Right lung (tissue), 2 donors: ENCODE measurements at regions not wholly inside any gene's neighbourhood (a gene's known extent, or its start where the extent isn't known, plus 50 kb on each side); places are given as distances from the start of the nearest gene placed in this dataset.
"Not testable (repeated sequence)": the region's sequence is repeated elsewhere in the genome, so short reads cannot be mapped to it uniquely, and the experiment has no call there.

Experiments used
- DNase-seq, 2 donors: peaks; one replicate each; pipeline ENCODE4 v3.0.0-alpha.2; 2013

- DNase-seq: no peak
Measured at GRCh38 chr13:48806522-48806921, 152.8 kb downstream of the CYSLTR2 start.

- no peak for DNase-seq
Measured at GRCh38 chr13:48808683-48809082, 155.0 kb downstream of the CYSLTR2 start.

GRCh38 chr13:48810013-48810412 is 156.3 kb downstream of the CYSLTR2 start:
- peak; percentile 18 to 39 for DNase-seq

- DNase-seq: no peak
Measured at GRCh38 chr13:48813518-48813917, 159.8 kb downstream of the CYSLTR2 start.

GRCh38 chr13:48816700-48817099 is 159.0 kb upstream of the FNDC3A start:
- DNase-seq: no peak

GRCh38 chr13:48817166-48817802 is 158.4 kb upstream of the FNDC3A start:
- no peak for DNase-seq

GRCh38 chr13:48818495-48819356 is 157.0 kb upstream of the FNDC3A start:
- DNase-seq: no peak

GRCh38 chr13:48819376-48819775 is 156.3 kb upstream of the FNDC3A start:
- no peak for DNase-seq

GRCh38 chr13:48819899-48820298 is 155.8 kb upstream of the FNDC3A start:
- no peak for DNase-seq

- DNase-seq: not testable (repeated sequence)
Measured at GRCh38 chr13:48823526-48823925, 152.2 kb upstream of the FNDC3A start.

GRCh38 chr13:48826039-48826438 is 149.7 kb upstream of the FNDC3A start:
- no peak for DNase-seq

- DNase-seq: not testable (repeated sequence)
Measured at GRCh38 chr13:48826922-48827454, 148.7 kb upstream of the FNDC3A start.

- DNase-seq: no peak
Measured at GRCh38 chr13:48827709-48828108, 148.0 kb upstream of the FNDC3A start.

GRCh38 chr13:48828962-48829411 is 146.7 kb upstream of the FNDC3A start:
- DNase-seq: no peak

GRCh38 chr13:48829536-48829935 is 146.2 kb upstream of the FNDC3A start:
- no peak for DNase-seq

GRCh38 chr13:48831248-48831647 is 144.5 kb upstream of the FNDC3A start:
- DNase-seq: no peak

- no peak for DNase-seq
Measured at GRCh38 chr13:48833412-48833811, 142.3 kb upstream of the FNDC3A start.

- not testable (repeated sequence) for DNase-seq
Measured at GRCh38 chr13:48835326-48835725, 140.4 kb upstream of the FNDC3A start.

- DNase-seq: peak; percentile 6 to 19
Measured at GRCh38 chr13:48838193-48838973, 137.3 kb upstream of the FNDC3A start.

GRCh38 chr13:48839171-48839570 is 136.5 kb upstream of the FNDC3A start:
- no peak for DNase-seq

- no peak for DNase-seq
Measured at GRCh38 chr13:48840366-48840765, 135.3 kb upstream of the FNDC3A start.

GRCh38 chr13:48842316-48842715 is 133.4 kb upstream of the FNDC3A start:
- no peak for DNase-seq
